22Rv1 (cell line): ENCODE measurements at regions not wholly inside any gene's neighbourhood (a gene's known extent, or its start where the extent isn't known, plus 50 kb on each side); places are given as distances from the start of the nearest gene placed in this dataset.

ENCODE experiments used
- ZFX ChIP-seq: fragments of 450-650 bp; IDR thresholded peaks from 2 replicates; pipeline ENCODE4 v1.6.1; 2017; ENCODE audit warnings: antibody characterized with exemption, borderline replicate concordance
- TF ChIP-seq, protein P1 (sequence below): fragments of 450-650 bp; IDR thresholded peaks from 2 replicates; pipeline ENCODE4 v1.5.1; 2017; ENCODE audit warnings: mild to moderate bottlenecking

DNA sequence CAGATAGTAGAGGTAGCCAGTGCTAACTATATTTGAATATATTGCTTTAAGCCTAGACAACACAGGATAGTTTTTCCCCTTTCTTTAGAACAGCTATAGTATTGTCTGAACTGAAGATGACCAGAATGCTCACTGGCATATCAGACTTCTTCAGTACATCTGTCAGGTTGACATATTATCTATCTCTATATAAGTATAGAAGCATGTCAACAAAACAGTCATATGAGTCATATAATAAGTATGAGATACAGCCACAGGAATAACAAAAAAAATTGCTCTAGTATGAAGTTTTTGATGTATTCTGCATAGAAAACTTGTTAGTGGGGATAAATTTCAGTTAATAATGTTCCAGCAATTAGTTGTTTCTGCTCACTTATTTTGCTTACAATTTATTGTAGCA lies 767.7 kb downstream of the LRFN5 start:
- TF ChIP-seq, protein P1, sequence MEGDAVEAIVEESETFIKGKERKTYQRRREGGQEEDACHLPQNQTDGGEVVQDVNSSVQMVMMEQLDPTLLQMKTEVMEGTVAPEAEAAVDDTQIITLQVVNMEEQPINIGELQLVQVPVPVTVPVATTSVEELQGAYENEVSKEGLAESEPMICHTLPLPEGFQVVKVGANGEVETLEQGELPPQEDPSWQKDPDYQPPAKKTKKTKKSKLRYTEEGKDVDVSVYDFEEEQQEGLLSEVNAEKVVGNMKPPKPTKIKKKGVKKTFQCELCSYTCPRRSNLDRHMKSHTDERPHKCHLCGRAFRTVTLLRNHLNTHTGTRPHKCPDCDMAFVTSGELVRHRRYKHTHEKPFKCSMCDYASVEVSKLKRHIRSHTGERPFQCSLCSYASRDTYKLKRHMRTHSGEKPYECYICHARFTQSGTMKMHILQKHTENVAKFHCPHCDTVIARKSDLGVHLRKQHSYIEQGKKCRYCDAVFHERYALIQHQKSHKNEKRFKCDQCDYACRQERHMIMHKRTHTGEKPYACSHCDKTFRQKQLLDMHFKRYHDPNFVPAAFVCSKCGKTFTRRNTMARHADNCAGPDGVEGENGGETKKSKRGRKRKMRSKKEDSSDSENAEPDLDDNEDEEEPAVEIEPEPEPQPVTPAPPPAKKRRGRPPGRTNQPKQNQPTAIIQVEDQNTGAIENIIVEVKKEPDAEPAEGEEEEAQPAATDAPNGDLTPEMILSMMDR = no peak
- TF ChIP-seq ZFX = no peak
